DOHH2 (cell line): ENCODE measurements at regions not wholly inside any gene's neighbourhood (a gene's known extent, or its start where the extent isn't known, plus 50 kb on each side); places are given as distances from the start of the nearest gene placed in this dataset.
"Not testable (repeated sequence)": the region's sequence is repeated elsewhere in the genome, so short reads cannot be mapped to it uniquely, and the experiment has no call there.

Experiments
- H3F3A ChIP-seq: fragments of 200-600 bp; sonication (generic), shearing (Covaris generic); 2 replicates; pipeline ENCODE4 v1.6.0; 2016; ENCODE audit warnings: antibody characterized with exemption, mild to moderate bottlenecking; ENCODE audit not compliant: control insufficient read depth, insufficient read depth
- H3K27ac ChIP-seq: fragments of 200-600 bp; sonication (generic); 2 replicates; pipeline ENCODE4 v1.5.1; 2014; ENCODE audit warnings: low read depth, mild to moderate bottlenecking, low read length, moderate library complexity
- H3K27me3 ChIP-seq: fragments of 200-600 bp; sonication (generic); 2 replicates; pipeline ENCODE4 v1.6.1; 2014; ENCODE audit warnings: mild to moderate bottlenecking, low read length, mixed read lengths; ENCODE audit not compliant: control insufficient read depth
- H3K36me3 ChIP-seq: fragments of 200-600 bp; sonication (generic); 2 replicates; pipeline ENCODE4 v1.6.1; 2014; ENCODE audit warnings: mild to moderate bottlenecking, low read length, moderate library complexity, mixed read lengths; ENCODE audit not compliant: control insufficient read depth
- H3K4me1 ChIP-seq: fragments of 200-600 bp; sonication (generic); 2 replicates; pipeline ENCODE4 v1.6.1; 2014; ENCODE audit warnings: mild to moderate bottlenecking, low read length, mixed read lengths; ENCODE audit not compliant: control insufficient read depth
- H3K4me2 ChIP-seq: fragments of 200-600 bp; sonication (generic); 2 replicates; pipeline ENCODE4 v1.6.0; 2014; ENCODE audit warnings: mild to moderate bottlenecking, low read length, moderate library complexity
- H3K4me3 ChIP-seq: fragments of 200-600 bp; sonication (generic); 2 replicates; pipeline ENCODE4 v1.5.1; 2014; ENCODE audit warnings: mild to moderate bottlenecking, low read length, mixed read lengths
- H3K79me2 ChIP-seq: fragments of 200-600 bp; sonication (generic); 2 replicates; pipeline ENCODE4 v1.6.1; 2014; ENCODE audit warnings: mild to moderate bottlenecking, low read length, mixed read lengths; ENCODE audit not compliant: control insufficient read depth
- H3K9me2 ChIP-seq: fragments of 200-600 bp; sonication (generic); replicated peaks from 2 replicates; pipeline ENCODE4 v1.6.1; 2014; ENCODE audit warnings: mild to moderate bottlenecking, low read length, mixed read lengths; ENCODE audit not compliant: control insufficient read depth
- H3K9me3 ChIP-seq: fragments of 200-600 bp; sonication (generic); 2 replicates; pipeline ENCODE4 v1.6.1; 2014; ENCODE audit warnings: antibody characterized with exemption, low read length, mixed read lengths; ENCODE audit not compliant: control insufficient read depth, insufficient read depth
- H4K20me1 ChIP-seq: fragments of 200-600 bp; sonication (generic); 2 replicates; pipeline ENCODE4 v1.6.0; 2014; ENCODE audit warnings: low read depth, mild to moderate bottlenecking, antibody characterized with exemption, low read length, moderate library complexity; ENCODE audit not compliant: control insufficient read depth, insufficient read depth
- CTCF ChIP-seq: fragments of 200-600 bp; sonication (generic); IDR thresholded peaks from one replicate; pipeline ENCODE4 v1.5.1; 2014; ENCODE audit warnings: antibody characterized with exemption, mild to moderate bottlenecking, low read depth, low read length; ENCODE audit not compliant: poor library complexity, severe bottlenecking
- EZH2phosphoT487 ChIP-seq: fragments of 200-600 bp; sonication (generic); IDR thresholded peaks from 2 replicates; pipeline ENCODE4 v1.6.1; 2017; ENCODE audit warnings: borderline replicate concordance, mild to moderate bottlenecking, antibody characterized with exemption, low read length, moderate library complexity, mixed read lengths

GRCh38 chr1:215023155-215023832 is 59.2 kb upstream of the KCNK2 start:
- Histone ChIP-seq H3K27me3 (no peaks in the 10 kb centered on the region), H3K4me1 (no peaks in the 10 kb centered on the region), H3K27ac (no peak overlapping the region), H3K4me3 (no peak overlapping the region), H3K9me3 (no peaks in the 10 kb centered on the region), H3K4me2 (no peak overlapping the region), H3K79me2 (no peaks in the 10 kb centered on the region), H3F3A (no peaks in the 10 kb centered on the region), H4K20me1 (no peaks in the 10 kb centered on the region), H3K36me3 (no peaks in the 10 kb centered on the region), H3K9me2 (no peaks in the 10 kb centered on the region)
- TF ChIP-seq CTCF (no peak), EZH2phosphoT487 (no peak)

- Histone ChIP-seq H4K20me1 (no peaks in the 10 kb centered on the region), H3K9me2 (no peaks in the 10 kb centered on the region), H3K4me2 (no peak overlapping the region), H3K79me2 (no peaks in the 10 kb centered on the region), H3K27me3 (no peaks in the 10 kb centered on the region), H3K36me3 (no peaks in the 10 kb centered on the region), H3K4me3 (no peak overlapping the region), H3K27ac (no peak overlapping the region), H3F3A (no peaks in the 10 kb centered on the region), H3K4me1 (no peaks in the 10 kb centered on the region), H3K9me3 (no peaks in the 10 kb centered on the region)
- TF ChIP-seq EZH2phosphoT487 (no peak), CTCF (no peak)
Observed at GRCh38 chr1:215028954-215029353, 53.6 kb upstream of the KCNK2 start.

- H3K27me3 ChIP-seq, H3K9me2 ChIP-seq, H3K4me2 ChIP-seq, H3F3A ChIP-seq, H3K9me3 ChIP-seq, H4K20me1 ChIP-seq, H3K4me3 ChIP-seq, H3K36me3 ChIP-seq, H3K27ac ChIP-seq, H3K79me2 ChIP-seq, H3K4me1 ChIP-seq: not testable (repeated sequence)
Observed at GRCh38 chr1:215030581-215030980, 52.0 kb upstream of the KCNK2 start.

- Histone ChIP-seq H3K9me3 (no peaks in the 10 kb centered on the region), H3K4me1 (no peaks in the 10 kb centered on the region), H3K36me3 (no peaks in the 10 kb centered on the region), H3K9me2 (no peaks in the 10 kb centered on the region), H4K20me1 (no peaks in the 10 kb centered on the region), H3K79me2 (no peaks in the 10 kb centered on the region), H3K4me3 (no peak overlapping the region), H3K27me3 (no peaks in the 10 kb centered on the region), H3K27ac (no peak overlapping the region), H3K4me2 (no peak overlapping the region), H3F3A (no peaks in the 10 kb centered on the region)
- TF ChIP-seq CTCF (no peak), EZH2phosphoT487 (no peak)
Observed at GRCh38 chr1:215031392-215031791, 51.1 kb upstream of the KCNK2 start.
